ENCODE measurements at regions not wholly inside any gene's neighbourhood (a gene's known extent, or its start where the extent isn't known, plus 50 kb on each side); places are given as distances from the start of the nearest gene placed in this dataset.

DNA sequence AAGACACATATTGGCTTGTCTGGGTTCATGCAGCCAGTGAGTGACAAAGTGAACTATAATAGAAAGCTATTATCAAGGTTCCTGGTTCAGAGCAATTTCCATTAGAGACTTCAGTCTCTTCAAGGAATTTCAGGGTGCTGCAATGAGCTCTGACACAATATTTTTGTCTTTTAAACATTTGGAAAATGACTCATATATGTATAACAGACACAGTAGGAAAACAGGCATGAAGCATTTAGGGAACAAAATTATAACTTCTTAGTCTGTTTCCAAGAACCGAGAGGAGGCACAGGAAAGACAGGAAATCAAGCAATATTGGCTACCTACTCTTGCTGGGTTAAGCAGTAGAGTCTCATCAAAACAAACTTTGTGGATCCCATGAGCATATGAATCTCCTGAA is 170.4 kb downstream of the PTPRC start:
- TF ChIP-seq, protein P1, sequence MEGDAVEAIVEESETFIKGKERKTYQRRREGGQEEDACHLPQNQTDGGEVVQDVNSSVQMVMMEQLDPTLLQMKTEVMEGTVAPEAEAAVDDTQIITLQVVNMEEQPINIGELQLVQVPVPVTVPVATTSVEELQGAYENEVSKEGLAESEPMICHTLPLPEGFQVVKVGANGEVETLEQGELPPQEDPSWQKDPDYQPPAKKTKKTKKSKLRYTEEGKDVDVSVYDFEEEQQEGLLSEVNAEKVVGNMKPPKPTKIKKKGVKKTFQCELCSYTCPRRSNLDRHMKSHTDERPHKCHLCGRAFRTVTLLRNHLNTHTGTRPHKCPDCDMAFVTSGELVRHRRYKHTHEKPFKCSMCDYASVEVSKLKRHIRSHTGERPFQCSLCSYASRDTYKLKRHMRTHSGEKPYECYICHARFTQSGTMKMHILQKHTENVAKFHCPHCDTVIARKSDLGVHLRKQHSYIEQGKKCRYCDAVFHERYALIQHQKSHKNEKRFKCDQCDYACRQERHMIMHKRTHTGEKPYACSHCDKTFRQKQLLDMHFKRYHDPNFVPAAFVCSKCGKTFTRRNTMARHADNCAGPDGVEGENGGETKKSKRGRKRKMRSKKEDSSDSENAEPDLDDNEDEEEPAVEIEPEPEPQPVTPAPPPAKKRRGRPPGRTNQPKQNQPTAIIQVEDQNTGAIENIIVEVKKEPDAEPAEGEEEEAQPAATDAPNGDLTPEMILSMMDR (IDR thresholded peaks at IDR 0.05; ENCODE audit: control extremely low read depth, extremely low read depth, low read depth, missing control alignments), result no peak
- ChIA-PET POLR2A (interaction anchor here (0.6 kb wide), 1 partner anchor 591 kb away, joined by 4 read pairs; no protein-coding TSS in a partner anchor), CTCF (interaction anchor here (1.1 to 1.6 kb wide), 3 partner anchors 9 to 37 kb away, joined by 3 to 5 read pairs (median 4); no protein-coding TSS in a partner anchor)
- DNase-seq (ENCODE audit: extremely low spot score), result no peak

GRCh38 chr1:198811449-198811848 is 172.6 kb downstream of the PTPRC start:
- CTCF ChIA-PET, result interaction anchor here (1.0 to 1.9 kb wide), 4 partner anchors 9 to 23 kb away, joined by 3 to 4 read pairs (median 4); no protein-coding TSS in a partner anchor

GRCh38 chr1:198823626-198824025 is 184.8 kb downstream of the PTPRC start:
- TF ChIP-seq, protein P1 (IDR thresholded peaks at IDR 0.05; ENCODE audit: control extremely low read depth, extremely low read depth, low read depth, missing control alignments), result no peak
- POLR2A ChIA-PET, result no interaction called here
- CTCF ChIA-PET, result interaction anchor here (1.2 to 2.5 kb wide), 4 partner anchors 11 to 78 kb away, joined by 3 to 10 read pairs (median 3); no protein-coding TSS in a partner anchor
- no peak for DNase-seq (ENCODE audit: extremely low spot score)

More at GRCh38 chr1:198811449-198811848, 172.6 kb downstream of the PTPRC start:
- DNase-seq (ENCODE audit: extremely low spot score), result no peak
- POLR2A ChIA-PET, result no interaction called here
- TF ChIP-seq, protein P1 (IDR thresholded peaks at IDR 0.05; ENCODE audit: control extremely low read depth, extremely low read depth, low read depth, missing control alignments), result no peak

DNA sequence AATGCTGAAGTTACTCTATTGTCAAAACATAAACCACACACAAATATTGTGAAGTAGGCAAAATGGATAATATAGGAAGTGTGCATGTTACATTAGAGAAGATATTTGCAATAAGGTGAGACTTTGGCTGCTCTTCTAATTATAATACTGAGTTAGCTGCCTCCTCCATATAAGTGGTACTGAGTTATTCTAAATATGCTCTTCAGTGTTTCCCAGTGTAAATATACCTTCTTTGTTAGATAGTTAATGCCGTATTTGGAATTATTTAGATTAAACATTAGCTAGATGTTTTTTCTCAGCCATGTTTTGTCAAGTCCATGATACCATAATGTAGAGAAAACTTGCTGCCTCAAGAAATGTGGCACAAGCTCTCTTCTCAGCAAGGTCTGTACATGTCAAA is 186.4 kb downstream of the PTPRC start:
- DNase-seq (ENCODE audit: extremely low spot score), result no peak
- POLR2A ChIA-PET, result no interaction called here
- CTCF ChIA-PET, result interaction anchor here (1.2 to 2.5 kb wide), 4 partner anchors 9 to 58 kb away, joined by 3 to 10 read pairs (median 4); no protein-coding TSS in a partner anchor
- TF ChIP-seq, protein P1 (IDR thresholded peaks at IDR 0.05; ENCODE audit: control extremely low read depth, extremely low read depth, low read depth, missing control alignments), result no peak

DNA sequence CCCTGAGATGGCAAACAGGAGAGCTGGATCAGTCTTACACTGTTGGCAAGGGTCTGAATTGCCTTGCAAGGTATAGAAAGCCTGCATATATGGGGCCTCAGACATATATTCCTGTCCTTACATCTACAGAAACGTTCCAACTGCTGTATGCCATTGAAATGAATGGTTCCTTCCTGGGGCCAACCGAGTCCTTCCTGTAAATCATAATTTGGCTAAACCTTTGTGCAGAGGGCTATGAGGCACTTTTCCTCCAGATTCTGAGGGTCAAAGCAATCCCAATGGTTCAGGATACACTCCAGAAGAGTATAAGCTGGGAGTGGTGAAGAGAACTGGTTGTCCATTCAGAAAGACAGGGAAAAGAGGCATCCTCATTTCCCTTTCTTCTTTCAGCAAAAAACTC is 190.5 kb downstream of the PTPRC start:
- ChIA-PET POLR2A (no interaction called here), CTCF (no interaction called here)
- DNase-seq (ENCODE audit: extremely low spot score), result no peak
- TF ChIP-seq, protein P1 (IDR thresholded peaks at IDR 0.05; ENCODE audit: control extremely low read depth, extremely low read depth, low read depth, missing control alignments), result no peak

DNA sequence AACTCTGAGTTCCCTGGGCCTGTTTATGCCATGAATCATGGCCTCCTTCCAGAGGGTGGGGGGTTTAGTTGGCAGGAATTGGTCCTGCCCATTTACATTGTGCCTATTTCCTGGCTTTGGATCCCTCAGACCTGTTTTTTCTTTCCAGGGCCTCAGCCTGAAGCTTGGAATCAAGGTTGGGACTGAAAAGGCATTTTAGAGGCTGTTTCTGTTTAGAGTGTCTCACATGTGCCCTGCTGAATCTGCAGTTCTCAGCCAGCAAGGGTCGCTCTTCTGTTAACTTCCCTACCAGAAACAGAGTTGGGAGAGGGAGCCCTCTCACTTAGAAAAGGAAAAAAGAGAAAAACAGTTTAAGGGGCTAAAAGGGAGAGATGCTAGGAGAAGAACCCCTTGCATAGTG is 191.1 kb downstream of the PTPRC start:
- TF ChIP-seq, protein P1 (IDR thresholded peaks at IDR 0.05; ENCODE audit: control extremely low read depth, extremely low read depth, low read depth, missing control alignments), result no peak
- POLR2A ChIA-PET, result no interaction called here
- DNase-seq (ENCODE audit: extremely low spot score), result no peak
- CTCF ChIA-PET, result no interaction called here
